K562 (cell line): ENCODE measurements at regions not wholly inside any gene's neighbourhood (a gene's known extent, or its start where the extent isn't known, plus 50 kb on each side); places are given as distances from the start of the nearest gene placed in this dataset.
A peak's percentile ranks its signal among the peaks of the same experiment; 100 is the strongest.

Experiments
- ATAC-seq: fragments of 200-7000 bp; cut with Tn5 transposase; 3 replicates; pipeline ENCODE4 v1.9.1; 2020; ENCODE audit warnings: moderate library complexity
- BruUV-seq: library from RNA; stranded (reverse); fragments of 400-500 nt; replicated peaks from 2 replicates; lab custom pipeline; 2021; lab: Mats Ljungman, UMichigan
- CTCF ChIA-PET: fragments of 300-600 bp; formaldehyde crosslinking; extraction: SDS; loops from one replicate; lab custom pipeline; 2021; ENCODE audit warnings: low intra/inter-chr PET ratio; lab: Yijun Ruan, JAX
- POLR2A ChIA-PET: fragments of 300-600, 350-650 bp; sonication (Branson Sonifier 250); formaldehyde crosslinking; extraction: SDS; loops from one replicate; lab custom pipeline; 2021; ENCODE audit warnings: antibody characterized with exemption, inconsistent platforms; lab: Yijun Ruan, JAX
- DNase-seq, 4 experiments: peaks; one replicate each; pipeline versions ENCODE4 v3.0.0 to v3.0.0-alpha.2; 2011 to 2018; ENCODE audit warnings: low spot score in 3 of 4, mixed read lengths in 3 of 4; ENCODE audit errors: extremely low read depth in 1 of 4
- FAIRE-seq: peaks from 2 replicates; lab custom pipeline; 2011; peaks lifted over from hg19 to GRCh38; lab: Jason Lieb, UNC
- H2AFZ ChIP-seq: 2 replicates; pipeline ENCODE4 v1.6.0; 2011; ENCODE audit warnings: low read depth, low read length, control low read depth, inconsistent platforms
- H3K27ac ChIP-seq: fragments of 200-600 bp; 3 replicates; pipeline ENCODE4 v1.8.0; 2011; ENCODE audit warnings: low read depth, mild to moderate bottlenecking, control low read depth, inconsistent platforms, low read length, moderate library complexity, mixed read lengths; ENCODE audit errors: extremely low read depth
- H3K27me3 ChIP-seq, 2 experiments: fragments of 300-600 bp in 1 of 2; 2 replicates in 1 of 2; 3 replicates in 1 of 2; pipeline versions ENCODE4 v1.6.0 to v1.8.0; 2011; ENCODE audit warnings: inconsistent platforms in 2 of 2, low read length in 2 of 2, mild to moderate bottlenecking in 1 of 2, mixed read lengths in 1 of 2, moderate library complexity in 1 of 2; ENCODE audit not compliant: control insufficient read depth in 2 of 2, insufficient read depth in 2 of 2
- H3K36me3 ChIP-seq: fragments of 300-600 bp; 3 replicates; pipeline ENCODE4 v1.8.0; 2011; ENCODE audit warnings: mild to moderate bottlenecking, low read length, inconsistent platforms; ENCODE audit not compliant: control insufficient read depth, insufficient read depth
- H3K4me1 ChIP-seq, 2 experiments: fragments of 200-600 bp in 1 of 2; replicated peaks in 1 of 2; 2 replicates in 1 of 2; 3 replicates in 1 of 2; pipeline versions ENCODE4 v1.5.1 to v1.8.0; 2011; ENCODE audit warnings: inconsistent platforms in 2 of 2, low read length in 2 of 2, mild to moderate bottlenecking in 1 of 2, mixed read lengths in 1 of 2, moderate library complexity in 1 of 2; ENCODE audit not compliant: control insufficient read depth in 2 of 2, insufficient read depth in 2 of 2
- H3K4me2 ChIP-seq: 2 replicates; pipeline ENCODE4 v1.6.1; 2011; ENCODE audit warnings: low read length, control low read depth, inconsistent platforms, mixed read lengths; ENCODE audit not compliant: insufficient read depth
- H3K4me3 ChIP-seq: fragments of 200-600 bp; sonication (generic), shearing (Covaris generic); 2 replicates; pipeline ENCODE4 v1.5.1; 2016; ENCODE audit warnings: control low read depth, inconsistent platforms
- H3K79me2 ChIP-seq: fragments of 200-600 bp; 3 replicates; pipeline ENCODE4 v1.8.0; 2011; ENCODE audit warnings: low read length, inconsistent platforms; ENCODE audit not compliant: control insufficient read depth, insufficient read depth
- H3K9ac ChIP-seq, 2 experiments: 2 replicates each; pipeline versions ENCODE4 v1.6.0 to v1.6.1; 2011; ENCODE audit warnings: low read depth in 2 of 2, low read length in 2 of 2, control low read depth in 1 of 2, inconsistent platforms in 1 of 2, mild to moderate bottlenecking in 1 of 2, mixed read lengths in 1 of 2; ENCODE audit not compliant: insufficient read depth in 1 of 2
- H3K9me1 ChIP-seq: one replicate; pipeline ENCODE4 v1.6.0; 2011; ENCODE audit warnings: inconsistent platforms, mild to moderate bottlenecking, low read length, moderate library complexity; ENCODE audit not compliant: control insufficient read depth, insufficient read depth
- H3K9me3 ChIP-seq: replicated peaks from 2 replicates; pipeline ENCODE4 v1.5.1; 2011; ENCODE audit warnings: low read depth, low read length, inconsistent platforms; ENCODE audit not compliant: control insufficient read depth, insufficient read depth
- H4K20me1 ChIP-seq: replicated peaks from 2 replicates; pipeline ENCODE4 v1.6.1; 2011; ENCODE audit warnings: low read length, inconsistent platforms, mixed read lengths; ENCODE audit not compliant: control insufficient read depth, insufficient read depth
- BCL6 ChIP-seq: fragments of 250-450 bp; sonication (Bioruptor Pico); IDR thresholded peaks from 2 replicates; pipeline ENCODE4 v1.4.0; 2020
- NCOR1 ChIP-seq: fragments of 450-650 bp; IDR thresholded peaks from 2 replicates; pipeline ENCODE4 v1.6.1; 2016; ENCODE audit warnings: mild to moderate bottlenecking, moderate library complexity
- RFX1 ChIP-seq: fragments of 450-650 bp; IDR thresholded peaks from 2 replicates; pipeline ENCODE4 v1.6.1; 2016; ENCODE audit warnings: mild to moderate bottlenecking, moderate library complexity
- SMAD4 ChIP-seq: fragments of 250-450 bp; sonication (Bioruptor Pico); conservative IDR thresholded peaks from 2 replicates; pipeline ENCODE4 v1.8.0; 2021; ENCODE audit warnings: inconsistent platforms, mild to moderate bottlenecking, moderate library complexity
- ZBTB17 ChIP-seq: fragments of 450-650 bp; formaldehyde crosslinking; IDR thresholded peaks from 2 replicates; pipeline ENCODE4 v1.4.0; 2020; ENCODE audit warnings: mild to moderate bottlenecking
- ZBTB8A ChIP-seq: fragments of 450-650 bp; IDR thresholded peaks from 2 replicates; pipeline ENCODE4 v1.6.1; 2018; ENCODE audit warnings: mild to moderate bottlenecking, moderate library complexity; ENCODE audit not compliant: partially characterized antibody
- ZNF699 ChIP-seq: fragments of 250-450 bp; sonication (Bioruptor Pico); IDR thresholded peaks from 2 replicates; pipeline ENCODE4 v1.8.0; 2021; ENCODE audit warnings: mild to moderate bottlenecking, moderate library complexity; ENCODE audit not compliant: insufficient replicate concordance
- WGBS: fragments of 100-300 bp; shearing (Covaris generic); methylation state at CpG from one replicate; pipeline ENCODE4 v1.1.6; 2016; ENCODE audit warnings: low coverage, mixed read lengths; ENCODE audit not compliant: insufficient coverage; ENCODE audit errors: missing lambda C conversion rate; 5-methylcytosine and 5-hydroxymethylcytosine counted together
- in situ Hi-C: fragments of 300-500 bp; cut with MboI; formaldehyde crosslinking; loops from 4 replicates; pipeline ENCODE4 v1.15.0; 2018; ENCODE audit warnings: inconsistent platforms, mixed read lengths
- intact Hi-C: fragments of 100-400 bp; cut with micrococcal nuclease; formaldehyde crosslinking; loops from 2 replicates; pipeline ENCODE4 v1.14.2; 2022

GRCh38 chr2:204356151-204356641, 189.1 kb upstream of the PARD3B start:
- in situ Hi-C loops, result no loop called here
- Histone ChIP-seq H3K79me2 (no peaks in the 10 kb centered on the region), H3K4me1 (peaks cover 0 to 27% of the 10 kb centered on the region in 2 experiments; a peak in 3 of 5 replicates), H3K27me3 (no peaks in the 10 kb centered on the region), H3K4me2 (no peak overlapping the region), H2AFZ (peak overlapping the region; percentile 80; the same call in 1 of the 2 replicates), H3K27ac (no peak overlapping the region), H4K20me1 (no peaks in the 10 kb centered on the region), H3K9ac (no peak overlapping the region), H3K9me1 (no peaks in the 10 kb centered on the region), H3K9me3 (no peaks in the 10 kb centered on the region), H3K4me3 (no peak overlapping the region), H3K36me3 (no peaks in the 10 kb centered on the region)
- DNase-seq (no peak), ATAC-seq (no peak), FAIRE-seq (no peak)
- POLR2A ChIA-PET, result no interaction called here
- TF ChIP-seq NCOR1, result no peak
- TF ChIP-seq ZBTB17, result no peak
- peak; percentile 65 for TF ChIP-seq RFX1
- no peak for TF ChIP-seq ZNF699
- no peak for TF ChIP-seq ZBTB8A
- intact Hi-C loops, result loop anchor here (10.0 kb wide), 1 partner anchor 189 kb away; the partner anchor contains the start of gene PARD3B
- no TSS peak for BruUV-seq
- CTCF ChIA-PET, result no interaction called here
- 39% methylated on average over 4 of the region's 4 CpGs for WGBS

DNA sequence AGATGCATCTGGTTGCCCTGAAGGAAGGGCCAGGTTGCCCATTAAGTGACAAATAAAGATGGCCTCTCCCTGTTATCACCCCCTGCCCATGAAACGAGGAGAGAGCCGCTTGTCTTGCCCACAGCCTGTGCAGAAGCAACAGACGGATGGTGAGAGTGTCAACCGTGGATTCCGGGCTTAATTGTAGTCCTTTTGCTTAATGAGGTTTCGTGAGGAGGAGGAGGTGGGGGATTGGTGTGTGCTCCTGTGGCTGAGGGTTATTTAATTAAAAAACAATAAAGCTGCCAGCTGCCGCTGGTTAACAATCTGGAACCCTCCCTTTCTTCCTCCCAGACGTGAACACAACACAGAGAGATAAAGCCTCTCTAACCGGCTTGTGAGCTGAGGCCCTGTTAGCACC, 188.0 kb upstream of the PARD3B start:
- Histone ChIP-seq H3K36me3 (no peaks in the 10 kb centered on the region), H3K4me3 (no peak overlapping the region), H3K9ac (no peak overlapping the region; a peak in 1 of 4 replicates), H4K20me1 (no peaks in the 10 kb centered on the region), H3K9me1 (no peaks in the 10 kb centered on the region), H3K79me2 (no peaks in the 10 kb centered on the region), H3K4me2 (no peak overlapping the region)
- 44% methylated on average over 9 of the region's 9 CpGs for whole genome bisulfite sequencing
- BruUV-seq, result no TSS peak
- intact Hi-C loops, result loop anchor here (10.0 kb wide), 1 partner anchor 188 kb away; the partner anchor contains the start of gene PARD3B
- TF ChIP-seq SMAD4 (CRISPR knock-in tag) (0 out of 2 replicates have a peak, but pooled peaks have one; percentile 16), BCL6 (CRISPR knock-in tag) (no peak)
- TF ChIP-seq, all 486 proteins: peak for 1
- Histone ChIP-seq H3K27ac (no peak overlapping the region), H3K27me3 (no peaks in the 10 kb centered on the region), H3K4me1 (peaks cover 0 to 27% of the 10 kb centered on the region in 2 experiments; a peak in 3 of 5 replicates), H3K9me3 (no peaks in the 10 kb centered on the region), H2AFZ (peak overlapping the region; percentile 80)
- CTCF ChIA-PET, result no interaction called here
- ATAC-seq, result no peak
- no peak for FAIRE-seq
- DNase-seq, result no peak
- POLR2A ChIA-PET, result interaction anchor here (0.6 kb wide), 1 partner anchor 1441 kb away, joined by 3 read pairs; no protein-coding TSS in a partner anchor
- in situ Hi-C loops, result no loop called here
